Sigmoid colon (tissue), 6 donors: ENCODE measurements at regions not wholly inside any gene's neighbourhood (a gene's known extent, or its start where the extent isn't known, plus 50 kb on each side); places are given as distances from the start of the nearest gene placed in this dataset.
"Not testable (repeated sequence)": the region's sequence is repeated elsewhere in the genome, so short reads cannot be mapped to it uniquely, and the experiment has no call there.

Experiments used
- DNase-seq: peaks from one replicate; pipeline ENCODE4 v3.0.0-alpha.2; 2019
- H3K27ac ChIP-seq, 4 donors: fragments of 200-600 bp; sonication (generic); one replicate each; pipeline ENCODE4 v1.5.1; 2016 to 2019; ENCODE audit warnings: mild to moderate bottlenecking in 1 of 4
- H3K27me3 ChIP-seq, 3 donors: fragments of 200-600 bp; sonication (generic); one replicate each; pipeline ENCODE4 v1.5.1; 2019; ENCODE audit warnings: mild to moderate bottlenecking in 1 of 3
- H3K36me3 ChIP-seq, 4 donors: fragments of 200-600 bp; sonication (generic); one replicate each; pipeline ENCODE4 v1.5.1; 2016 to 2019
- H3K4me1 ChIP-seq, 4 donors: fragments of 200-600 bp; sonication (generic); one replicate each; pipeline ENCODE4 v1.5.1; 2017 to 2019
- H3K4me3 ChIP-seq, 4 donors: fragments of 200-600 bp; sonication (generic); one replicate each; pipeline ENCODE4 v1.5.1; 2017 to 2019; ENCODE audit warnings: mild to moderate bottlenecking in 2 of 4, moderate library complexity in 1 of 4
- H3K9me3 ChIP-seq, 4 donors: fragments of 200-600 bp in 3 of 4; sonication (generic) in 3 of 4; one replicate each; pipeline versions ENCODE4 v1.5.1 to v1.6.1; 2013 to 2019
- EP300 ChIP-seq, 4 donors: sonication (generic); formaldehyde crosslinking; IDR thresholded peaks; one replicate each; pipeline ENCODE4 v1.6.1; 2017; ENCODE audit warnings: antibody characterized with exemption in 4 of 4
- POLR2A ChIP-seq, 2 donors: fragments of 450-650 bp; IDR thresholded peaks; one replicate each; pipeline ENCODE4 v1.6.1; 2016; ENCODE audit warnings: antibody characterized with exemption in 2 of 2, mild to moderate bottlenecking in 2 of 2, moderate library complexity in 2 of 2
- POLR2AphosphoS5 ChIP-seq, 4 donors: sonication (generic); formaldehyde crosslinking; IDR thresholded peaks; one replicate each; pipeline ENCODE4 v1.6.1; 2017; ENCODE audit warnings: antibody characterized with exemption in 4 of 4
- WGBS, 2 donors: extraction: QIAGEN DNeasy Blood & Tissue Kit; methylation state at CpG; one replicate each; pipeline ENCODE4 v1.1.7; 2013; 5-methylcytosine and 5-hydroxymethylcytosine counted together
- intact Hi-C: fragments of 100-400 bp; cut with DNase I; formaldehyde crosslinking; loops from one replicate; pipeline ENCODE4 v1.15.1; 2023
- TF ChIP-seq, protein P1 (sequence below), 4 experiments: fragments of 450-650 bp in 3 of 4; fragments of 200-600 bp in 1 of 4; IDR thresholded peaks; one replicate each; pipeline ENCODE4 v1.5.1; 2016 to 2019; ENCODE audit warnings: antibody characterized with exemption in 4 of 4, mild to moderate bottlenecking in 3 of 4, moderate library complexity in 2 of 4
- donor health status: healthy with polysubstance abuse.
- donor health status: healthy.

DNA sequence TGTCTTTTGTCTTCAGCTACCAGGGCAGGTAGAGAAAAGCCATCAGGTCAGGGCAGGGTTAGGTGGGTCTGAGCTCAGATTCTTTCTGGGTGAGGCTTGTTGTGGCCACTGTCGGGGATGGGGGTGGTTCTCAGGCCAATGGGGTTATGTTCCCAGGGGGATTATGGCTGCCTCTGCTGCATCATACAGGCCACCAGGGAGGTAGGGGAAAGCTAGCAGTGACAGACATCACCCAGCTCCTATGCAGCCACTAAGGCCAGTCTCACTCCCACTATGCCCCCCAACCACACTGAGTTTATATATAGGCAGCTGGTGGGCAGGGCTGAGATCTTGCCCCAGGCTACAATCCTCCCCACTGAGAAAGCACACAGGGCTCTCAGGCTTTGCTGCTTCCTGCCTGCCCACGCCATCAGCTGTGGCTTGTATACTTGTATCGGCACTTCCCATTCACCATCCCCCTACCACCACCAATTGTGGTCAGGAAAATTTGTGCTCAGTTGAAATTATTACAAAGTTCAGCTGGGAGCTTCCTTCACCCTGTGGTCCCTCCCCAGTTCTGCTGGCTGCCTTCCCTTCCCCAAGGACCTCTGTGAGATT, 72.6 kb upstream of the PTPN13 start:
- Histone ChIP-seq H3K36me3 (no peaks in the 10 kb centered on the region), H3K9me3 (peaks cover 0 to 5% (median 1%) of the 10 kb centered on the region in 4 donors), H3K4me3 (no peak overlapping the region), H3K27me3 (no peaks in the 10 kb centered on the region), H3K4me1 (no peaks in the 10 kb centered on the region), H3K27ac (no peak overlapping the region)
- intact Hi-C loops = no loop called here
- no peak for DNase-seq
- 94% methylated on average over 3 of the region's 3 CpGs for WGBS, 2 donors
- TF ChIP-seq, protein P1, sequence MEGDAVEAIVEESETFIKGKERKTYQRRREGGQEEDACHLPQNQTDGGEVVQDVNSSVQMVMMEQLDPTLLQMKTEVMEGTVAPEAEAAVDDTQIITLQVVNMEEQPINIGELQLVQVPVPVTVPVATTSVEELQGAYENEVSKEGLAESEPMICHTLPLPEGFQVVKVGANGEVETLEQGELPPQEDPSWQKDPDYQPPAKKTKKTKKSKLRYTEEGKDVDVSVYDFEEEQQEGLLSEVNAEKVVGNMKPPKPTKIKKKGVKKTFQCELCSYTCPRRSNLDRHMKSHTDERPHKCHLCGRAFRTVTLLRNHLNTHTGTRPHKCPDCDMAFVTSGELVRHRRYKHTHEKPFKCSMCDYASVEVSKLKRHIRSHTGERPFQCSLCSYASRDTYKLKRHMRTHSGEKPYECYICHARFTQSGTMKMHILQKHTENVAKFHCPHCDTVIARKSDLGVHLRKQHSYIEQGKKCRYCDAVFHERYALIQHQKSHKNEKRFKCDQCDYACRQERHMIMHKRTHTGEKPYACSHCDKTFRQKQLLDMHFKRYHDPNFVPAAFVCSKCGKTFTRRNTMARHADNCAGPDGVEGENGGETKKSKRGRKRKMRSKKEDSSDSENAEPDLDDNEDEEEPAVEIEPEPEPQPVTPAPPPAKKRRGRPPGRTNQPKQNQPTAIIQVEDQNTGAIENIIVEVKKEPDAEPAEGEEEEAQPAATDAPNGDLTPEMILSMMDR (IDR thresholded peaks at IDR 0.05) = no peak
- no peak for TF ChIP-seq EP300 (IDR thresholded peaks at IDR 0.05)
- no peak for TF ChIP-seq POLR2AphosphoS5 (IDR thresholded peaks at IDR 0.05)
- TF ChIP-seq POLR2A (IDR thresholded peaks at IDR 0.05) = no peak

DNA sequence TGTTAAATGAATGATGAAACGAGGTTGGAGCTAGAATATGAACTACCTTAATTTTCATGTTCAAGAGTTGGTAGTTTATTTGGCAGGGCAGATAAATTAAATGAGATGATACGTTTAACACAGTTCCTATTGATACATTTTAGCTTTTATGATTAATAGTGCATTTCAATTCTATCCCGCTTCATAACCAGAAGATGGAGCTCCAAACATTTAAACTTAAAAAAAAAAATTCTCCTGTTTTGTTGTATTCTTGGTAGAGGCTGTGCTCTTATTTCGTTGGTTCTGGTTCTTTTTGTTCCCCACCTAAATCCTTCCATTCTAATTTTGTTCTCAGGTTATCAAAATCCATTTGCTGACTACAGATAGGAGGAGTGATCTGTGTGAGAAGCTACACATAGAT, 71.8 kb upstream of the PTPN13 start:
- 47 to 79% methylated on average over 4 of the region's 4 CpGs for WGBS, 2 donors
- no peaks in the 10 kb centered on the region for H3K4me1 ChIP-seq
- H3K4me3 ChIP-seq = no peak overlapping the region
- no peaks in the 10 kb centered on the region for H3K27me3 ChIP-seq
- intact Hi-C loops = no loop called here
- no peaks in the 10 kb centered on the region for H3K36me3 ChIP-seq
- peaks cover 0 to 5% (median 1%) of the 10 kb centered on the region in 4 donors for H3K9me3 ChIP-seq
- no peak for DNase-seq
- TF ChIP-seq POLR2AphosphoS5 (IDR thresholded peaks at IDR 0.05) = no peak
- TF ChIP-seq, protein P1 (IDR thresholded peaks at IDR 0.05) = no peak
- no peak for TF ChIP-seq POLR2A (IDR thresholded peaks at IDR 0.05)
- TF ChIP-seq EP300 (IDR thresholded peaks at IDR 0.05) = no peak
- no peak overlapping the region for H3K27ac ChIP-seq

DNA sequence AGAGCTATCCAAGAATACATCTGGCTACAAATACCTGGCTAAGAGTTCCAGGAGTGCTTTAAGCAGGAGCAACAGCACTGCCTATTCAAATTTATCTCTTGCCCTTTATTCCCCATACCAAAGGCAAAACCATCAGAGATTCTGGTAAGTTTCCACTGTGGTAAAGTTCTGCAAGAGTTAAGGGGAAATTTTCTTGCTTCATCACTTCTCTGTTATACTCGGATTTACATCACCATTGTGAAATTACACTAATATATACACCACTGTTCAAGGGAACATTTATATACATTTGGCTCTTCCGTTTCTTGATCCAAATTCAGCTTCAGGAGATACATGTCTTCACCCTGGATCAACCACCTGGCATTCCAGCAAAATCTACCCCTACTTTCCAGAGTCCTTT, 70.8 kb upstream of the PTPN13 start:
- no peaks in the 10 kb centered on the region for H3K4me1 ChIP-seq
- intact Hi-C loops = no loop called here
- WGBS, 2 donors = 61 to 77% methylated on average over 2 of the region's 2 CpGs
- no peaks in the 10 kb centered on the region for H3K36me3 ChIP-seq
- peaks cover 0 to 5% (median 1%) of the 10 kb centered on the region in 4 donors for H3K9me3 ChIP-seq
- no peak overlapping the region for H3K27ac ChIP-seq
- no peak overlapping the region for H3K4me3 ChIP-seq
- no peaks in the 10 kb centered on the region for H3K27me3 ChIP-seq
- DNase-seq = no peak
- TF ChIP-seq, protein P1 (IDR thresholded peaks at IDR 0.05) = no peak
- TF ChIP-seq POLR2AphosphoS5 (IDR thresholded peaks at IDR 0.05) (no peak), POLR2A (IDR thresholded peaks at IDR 0.05) (no peak)

DNA sequence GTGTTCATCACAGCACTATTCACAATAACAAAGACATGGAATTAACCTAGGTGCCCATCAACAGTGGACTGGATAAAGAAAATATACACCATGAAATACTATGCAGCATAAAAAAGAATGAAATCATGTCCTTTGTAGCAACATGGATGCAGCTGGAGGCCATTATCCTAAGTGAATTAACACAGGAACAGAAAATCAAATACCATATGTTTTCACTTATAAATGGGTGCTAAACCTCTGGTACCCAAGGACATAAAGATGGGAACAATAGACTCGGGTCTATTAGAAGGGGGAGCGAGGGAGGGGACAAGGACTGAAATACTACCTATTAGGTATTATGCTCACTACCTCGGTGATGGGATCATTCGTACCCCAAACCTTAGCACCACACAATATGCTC, 66.4 kb upstream of the PTPN13 start:
- H3K4me1 ChIP-seq, H3K4me3 ChIP-seq, intact Hi-C loops, H3K9me3 ChIP-seq, H3K36me3 ChIP-seq, DNase-seq, H3K27me3 ChIP-seq, H3K27ac ChIP-seq: not testable (repeated sequence)
- 90 to 91% methylated on average over 4 of the region's 4 CpGs for WGBS, 2 donors

DNA sequence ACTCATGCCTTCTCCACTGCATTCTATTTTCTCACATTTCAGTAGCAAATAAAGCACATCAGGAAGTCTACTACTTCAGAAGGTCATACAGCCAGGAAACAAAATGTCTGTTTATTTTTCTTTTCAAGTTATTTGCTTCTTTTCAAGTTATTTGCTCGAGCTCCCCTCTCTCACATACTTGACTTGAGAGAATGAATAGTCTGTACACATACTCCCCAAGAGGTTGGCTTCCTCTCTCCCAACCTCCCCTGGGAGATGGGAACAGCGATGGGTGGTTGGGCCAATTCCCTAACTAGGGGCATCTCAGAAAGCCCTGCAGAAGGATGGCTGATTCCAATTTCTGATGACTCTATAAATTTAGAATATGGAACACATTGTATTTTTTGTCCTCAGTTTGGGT, 64.7 kb upstream of the PTPN13 start:
- no peaks in the 10 kb centered on the region for H3K4me1 ChIP-seq
- intact Hi-C loops = no loop called here
- H3K9me3 ChIP-seq = no peaks in the 10 kb centered on the region
- H3K27me3 ChIP-seq = no peaks in the 10 kb centered on the region
- WGBS, 2 donors = 66 to 68% methylated on average over 2 of the region's 2 CpGs
- no peak for TF ChIP-seq POLR2AphosphoS5 (IDR thresholded peaks at IDR 0.05)
- TF ChIP-seq POLR2A (IDR thresholded peaks at IDR 0.05) = no peak
- TF ChIP-seq EP300 (IDR thresholded peaks at IDR 0.05) = no peak
- TF ChIP-seq, protein P1 (IDR thresholded peaks at IDR 0.05) = no peak
- H3K36me3 ChIP-seq = no peaks in the 10 kb centered on the region
- H3K4me3 ChIP-seq = no peak overlapping the region
- DNase-seq = no peak
- H3K27ac ChIP-seq = no peak overlapping the region
